Common myeloid progenitor, CD34-positive (primary cell): ENCODE measurements at regions not wholly inside any gene's neighbourhood (a gene's known extent, or its start where the extent isn't known, plus 50 kb on each side); places are given as distances from the start of the nearest gene placed in this dataset.

ENCODE experiments used
- CTCF ChIA-PET: fragments of 350-600 bp; sonication (Branson Sonifier 250); formaldehyde crosslinking; loops from one replicate; lab custom pipeline; 2021; ENCODE audit warnings: antibody characterized with exemption; lab: Charles Lee
- POLR2A ChIA-PET: fragments of 350-600 bp; sonication (Branson Sonifier 250); formaldehyde crosslinking; loops from one replicate; lab custom pipeline; 2021; ENCODE audit warnings: antibody characterized with exemption; lab: Charles Lee
- DNase-seq, 3 donors: peaks; one replicate each; pipeline versions ENCODE4 v3.0.0 to v3.0.0-alpha.2; 2013
- H3K27ac ChIP-seq, 2 experiments: 1 replicate in 1 of 2; 2 replicates in 1 of 2; pipeline ENCODE4 v1.7.0; 2013; ENCODE audit warnings: inconsistent platforms in 2 of 2, low read length in 2 of 2, mild to moderate bottlenecking in 2 of 2, low read depth in 1 of 2, moderate library complexity in 1 of 2; ENCODE audit not compliant: severe bottlenecking in 2 of 2, insufficient read depth in 1 of 2, poor library complexity in 1 of 2
- H3K27me3 ChIP-seq, 5 experiments: replicated peaks in 2 of 5; 1 replicate in 3 of 5; 2 replicates in 2 of 5; pipeline versions ENCODE4 v1.6.1 to v1.7.0; 2013; ENCODE audit warnings: low read length in 4 of 5, mild to moderate bottlenecking in 2 of 5, moderate library complexity in 2 of 5, inconsistent platforms in 1 of 5; ENCODE audit not compliant: insufficient read depth in 5 of 5, control insufficient read depth in 4 of 5
- H3K36me3 ChIP-seq, 4 experiments: 1 replicate in 2 of 4; 2 replicates in 2 of 4; pipeline versions ENCODE4 v1.6.1 to v1.7.0; 2013; ENCODE audit warnings: low read length in 3 of 4, control low read depth in 1 of 4, mild to moderate bottlenecking in 1 of 4; ENCODE audit not compliant: control insufficient read depth in 4 of 4, insufficient read depth in 4 of 4
- H3K4me1 ChIP-seq, 4 experiments: 1 replicate in 3 of 4; 2 replicates in 1 of 4; pipeline versions ENCODE4 v1.6.1 to v1.7.1; 2013; ENCODE audit warnings: low read length in 3 of 4, mild to moderate bottlenecking in 3 of 4, control low read depth in 1 of 4, inconsistent platforms in 1 of 4, moderate library complexity in 1 of 4; ENCODE audit not compliant: control insufficient read depth in 4 of 4, insufficient read depth in 4 of 4; ENCODE audit errors: control extremely low read depth in 1 of 4
- H3K4me3 ChIP-seq, 7 experiments: 1 replicate in 4 of 7; 2 replicates in 3 of 7; pipeline versions ENCODE4 v1.5.1 to v1.7.0; 2013; ENCODE audit warnings: mild to moderate bottlenecking in 7 of 7, low read length in 6 of 7, moderate library complexity in 6 of 7, inconsistent platforms in 2 of 7, low read depth in 2 of 7, control low read depth in 1 of 7; ENCODE audit not compliant: insufficient read depth in 4 of 7, control insufficient read depth in 1 of 7; ENCODE audit errors: extremely low read depth in 1 of 7
- H3K9me3 ChIP-seq, 5 experiments: 1 replicate in 4 of 5; 2 replicates in 1 of 5; pipeline versions ENCODE4 v1.6.1 to v1.7.1; 2013; ENCODE audit warnings: low read length in 4 of 5, mild to moderate bottlenecking in 2 of 5, inconsistent platforms in 1 of 5, low read depth in 1 of 5, moderate library complexity in 1 of 5; ENCODE audit not compliant: control insufficient read depth in 4 of 5, insufficient read depth in 2 of 5; ENCODE audit errors: control extremely low read depth in 1 of 5
- WGBS: methylation state at CpG from one replicate; pipeline ENCODE4 v1.1.5; 2013; ENCODE audit not compliant: insufficient coverage; 5-methylcytosine and 5-hydroxymethylcytosine counted together

DNA sequence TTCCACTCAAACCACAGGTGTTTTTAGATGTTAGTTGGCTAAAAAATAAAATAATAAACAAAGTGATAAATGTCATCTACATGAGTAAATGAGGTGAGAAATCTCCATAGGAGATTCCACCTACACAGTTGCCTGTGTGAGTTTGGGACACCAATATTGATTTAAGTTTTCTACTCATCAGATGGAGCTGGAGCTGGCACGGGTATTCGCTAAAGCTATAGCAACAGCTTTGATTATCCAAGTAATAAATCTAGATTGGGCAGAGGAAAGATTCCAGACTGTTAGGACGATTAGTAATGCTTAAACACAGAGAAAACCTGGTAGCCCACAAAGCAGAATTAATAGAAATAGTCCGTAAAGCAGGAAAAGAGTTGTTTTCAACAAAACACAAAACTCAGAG is 313.9 kb downstream of the PABPC4L start:
- Histone ChIP-seq H3K36me3 (no peaks in the 10 kb centered on the region), H3K4me3 (no peak overlapping the region), H3K9me3 (no peaks in the 10 kb centered on the region), H3K27ac (no peak overlapping the region), H3K27me3 (no peaks in the 10 kb centered on the region), H3K4me1 (no peaks in the 10 kb centered on the region)
- WGBS, result 79% methylated on average over 4 of the region's 4 CpGs
- POLR2A ChIA-PET, result no interaction called here
- CTCF ChIA-PET, result interaction anchor here (1.0 kb wide), 1 partner anchor 31 kb away, joined by 3 read pairs; no protein-coding TSS in a partner anchor
- DNase-seq, result no peak

DNA sequence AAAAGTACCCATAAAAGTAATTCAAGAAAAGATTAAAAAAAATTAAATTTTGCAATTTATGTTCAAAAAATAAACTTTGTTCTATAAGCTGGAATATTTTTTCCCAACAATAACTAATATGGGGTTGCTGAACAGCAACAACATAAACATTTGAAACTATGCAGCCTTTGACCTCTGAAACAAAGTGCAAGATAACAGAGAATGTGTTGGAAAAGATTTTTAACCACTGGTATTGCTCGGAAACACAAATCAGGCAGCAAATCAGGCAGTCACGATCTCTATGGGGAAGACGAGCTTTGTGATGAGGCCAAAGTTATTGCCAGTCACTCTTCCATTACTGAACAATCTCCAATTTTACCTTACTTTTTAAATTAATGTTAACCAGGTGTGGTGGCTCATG is 332.1 kb downstream of the PABPC4L start:
- no peak overlapping the region for H3K4me3 ChIP-seq
- ChIA-PET CTCF (no interaction called here), POLR2A (no interaction called here)
- H3K36me3 ChIP-seq, result no peaks in the 10 kb centered on the region
- no peak overlapping the region for H3K27ac ChIP-seq
- H3K9me3 ChIP-seq, result no peaks in the 10 kb centered on the region
- WGBS, result 83% methylated on average over 1 of the region's 3 CpGs
- no peaks in the 10 kb centered on the region for H3K4me1 ChIP-seq
- H3K27me3 ChIP-seq, result no peaks in the 10 kb centered on the region
- no peak for DNase-seq

DNA sequence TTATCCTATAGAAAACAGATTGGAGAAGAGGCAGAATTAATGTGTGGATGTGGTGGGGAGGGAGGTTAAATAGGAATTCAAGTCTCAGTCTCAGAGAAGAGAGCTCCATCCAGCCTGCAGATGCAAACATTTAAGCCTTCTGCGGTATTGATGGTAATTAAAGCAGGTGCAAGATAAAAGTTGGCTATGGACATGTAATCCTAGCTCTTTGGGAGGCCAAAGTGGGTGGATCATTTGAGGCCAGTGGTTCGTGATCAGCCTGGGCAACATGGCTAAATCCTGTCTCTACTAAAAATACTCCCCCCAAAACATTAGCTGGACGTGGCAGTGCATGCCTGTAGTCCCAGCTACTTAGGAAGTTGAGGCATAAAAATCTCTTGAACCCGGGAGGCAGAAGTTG is 332.7 kb downstream of the PABPC4L start:
- no peak for DNase-seq
- no peak overlapping the region for H3K27ac ChIP-seq
- no peaks in the 10 kb centered on the region for H3K27me3 ChIP-seq
- H3K36me3 ChIP-seq, result no peaks in the 10 kb centered on the region
- POLR2A ChIA-PET, result no interaction called here
- H3K9me3 ChIP-seq, result no peaks in the 10 kb centered on the region
- H3K4me3 ChIP-seq, result no peak overlapping the region
- 100% methylated on average over 2 of the region's 4 CpGs for WGBS
- H3K4me1 ChIP-seq, result no peaks in the 10 kb centered on the region
- CTCF ChIA-PET, result no interaction called here

DNA sequence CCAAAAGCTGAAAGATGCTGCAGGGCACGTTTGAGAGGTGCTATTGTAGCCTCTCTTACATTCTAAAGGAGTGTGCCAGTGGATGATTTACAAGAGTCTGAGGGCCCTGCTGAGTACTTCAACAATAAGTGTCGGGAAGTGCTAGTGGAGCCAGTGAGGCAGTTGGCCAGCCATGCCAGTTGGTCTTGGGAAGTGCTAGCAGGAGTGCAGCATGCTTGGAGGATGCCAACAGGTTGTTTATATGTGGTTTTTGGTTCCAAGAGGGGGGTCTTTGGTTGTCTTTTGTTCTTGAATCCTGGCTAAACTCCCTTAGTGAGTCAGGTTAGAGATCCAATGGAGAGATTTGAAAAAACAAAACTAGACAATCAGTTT is 335.3 kb downstream of the PABPC4L start:
- no peaks in the 10 kb centered on the region for H3K27me3 ChIP-seq
- H3K4me3 ChIP-seq, result no peak overlapping the region
- DNase-seq, result no peak
- H3K4me1 ChIP-seq, result no peaks in the 10 kb centered on the region
- CTCF ChIA-PET, result no interaction called here
- 71% methylated on average over 2 of the region's 2 CpGs for WGBS
- H3K9me3 ChIP-seq, result no peaks in the 10 kb centered on the region
- POLR2A ChIA-PET, result no interaction called here
- no peak overlapping the region for H3K27ac ChIP-seq
- no peaks in the 10 kb centered on the region for H3K36me3 ChIP-seq

DNA sequence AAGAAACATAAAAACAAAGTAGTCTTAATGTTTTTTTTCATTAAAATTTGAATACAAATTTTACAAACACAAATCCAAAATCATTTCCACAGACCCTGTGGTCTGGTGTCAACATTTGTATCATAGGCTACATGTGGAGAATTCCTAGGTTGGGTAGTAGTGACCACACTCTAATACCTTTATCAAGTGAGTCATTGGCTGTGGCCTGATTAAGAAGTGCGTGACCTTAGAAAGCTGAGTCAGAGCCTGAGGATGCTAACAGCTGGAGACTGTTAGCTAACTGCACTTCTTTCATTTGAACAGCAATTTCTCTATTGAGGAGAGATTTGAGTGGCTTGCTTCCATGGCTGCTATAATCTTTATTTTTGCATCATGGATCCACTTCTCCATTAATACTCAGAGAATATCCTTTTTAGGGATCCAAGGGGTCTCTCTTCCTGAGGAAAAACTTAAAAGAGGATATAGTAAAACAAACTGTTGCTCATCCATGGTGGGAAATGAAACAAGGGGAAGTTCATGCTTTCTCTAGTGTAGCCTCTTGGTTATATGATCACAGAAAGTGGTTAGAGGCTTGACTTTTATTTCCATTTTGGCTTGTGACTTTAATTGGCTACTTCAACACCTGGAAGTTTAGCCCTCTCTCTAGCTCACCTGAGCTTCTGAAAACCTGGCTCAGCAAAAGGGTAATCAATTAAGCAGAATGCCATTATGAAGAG is 335.8 kb downstream of the PABPC4L start:
- H3K27me3 ChIP-seq, result no peaks in the 10 kb centered on the region
- no peak overlapping the region for H3K4me3 ChIP-seq
- CTCF ChIA-PET, result no interaction called here
- no peaks in the 10 kb centered on the region for H3K4me1 ChIP-seq
- no peaks in the 10 kb centered on the region for H3K9me3 ChIP-seq
- no peak overlapping the region for H3K27ac ChIP-seq
- DNase-seq, result no peak
- no CpG with 5 or more reads among the region's 1 CpG for WGBS
- no peaks in the 10 kb centered on the region for H3K36me3 ChIP-seq
- POLR2A ChIA-PET, result no interaction called here

DNA sequence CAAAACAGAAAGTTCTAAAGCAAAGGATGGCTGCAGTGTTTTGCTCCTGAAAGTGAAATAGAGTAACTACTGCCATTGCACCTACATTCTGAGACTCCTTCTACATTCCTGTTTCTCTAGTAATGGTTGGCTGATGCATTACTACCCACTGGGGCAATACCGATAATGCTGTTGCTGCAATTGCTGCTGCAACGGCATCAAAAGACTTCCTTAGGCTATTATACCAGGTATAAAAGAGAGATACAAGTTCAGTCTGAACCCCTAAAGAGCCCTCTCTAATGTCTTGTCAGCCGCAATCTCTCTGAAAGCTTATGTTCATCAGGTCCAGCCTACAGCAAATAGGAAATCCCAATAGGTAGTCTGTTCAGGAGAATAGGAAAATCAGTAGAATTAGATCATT is 338.4 kb downstream of the PABPC4L start:
- DNase-seq, result no peak
- Histone ChIP-seq H3K4me1 (no peaks in the 10 kb centered on the region), H3K9me3 (no peaks in the 10 kb centered on the region), H3K4me3 (no peak overlapping the region), H3K27ac (no peak overlapping the region), H3K36me3 (no peaks in the 10 kb centered on the region), H3K27me3 (no peaks in the 10 kb centered on the region)
- WGBS, result 100% methylated on average over 1 of the region's 3 CpGs
- CTCF ChIA-PET, result interaction anchor here (0.7 kb wide), 1 partner anchor 248 kb away, joined by 4 read pairs; no protein-coding TSS in a partner anchor
- POLR2A ChIA-PET, result no interaction called here

DNA sequence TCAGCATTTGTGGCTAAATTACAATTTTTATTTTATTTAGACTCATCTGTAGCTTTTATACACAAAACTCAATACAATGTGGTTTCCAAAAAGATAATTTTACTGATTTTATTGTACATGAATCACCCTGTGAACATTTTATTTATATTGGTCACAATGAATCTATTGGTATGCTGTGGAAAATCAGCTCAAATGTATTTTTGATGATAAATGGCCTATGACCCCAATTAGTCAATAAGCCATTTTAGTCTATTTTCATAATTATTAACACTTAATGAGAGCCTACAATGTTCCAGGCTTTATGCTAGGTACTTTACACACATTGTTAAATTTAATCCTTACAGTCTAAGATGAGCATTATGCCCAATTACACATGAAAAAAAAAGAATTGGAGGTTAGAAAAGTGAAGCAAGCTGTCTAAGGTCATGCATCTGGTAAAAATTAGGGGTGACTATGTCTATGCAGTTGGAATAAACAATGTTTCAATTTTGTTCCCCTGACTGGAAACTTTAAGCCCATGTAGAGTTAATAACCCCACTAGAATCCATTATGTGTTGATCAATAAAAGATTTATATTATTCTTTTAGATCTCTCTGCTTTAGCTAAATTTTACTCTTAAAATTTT is 344.7 kb downstream of the PABPC4L start:
- Histone ChIP-seq H3K27me3 (no peaks in the 10 kb centered on the region), H3K4me1 (no peaks in the 10 kb centered on the region), H3K36me3 (no peaks in the 10 kb centered on the region), H3K4me3 (no peak overlapping the region), H3K9me3 (no peaks in the 10 kb centered on the region), H3K27ac (no peak overlapping the region)
- DNase-seq, result no peak
- ChIA-PET POLR2A (no interaction called here), CTCF (no interaction called here)
